Hematopoietic multipotent progenitor cell (in vitro differentiated cells): ENCODE measurements at regions not wholly inside any gene's neighbourhood (a gene's known extent, or its start where the extent isn't known, plus 50 kb on each side); places are given as distances from the start of the nearest gene placed in this dataset.

Experiments used
- DNase-seq, 3 donors: peaks; one replicate each; pipeline ENCODE4 v3.0.0-alpha.2; 2011 to 2015; ENCODE audit warnings: low read depth in 2 of 3, low spot score in 2 of 3

DNA sequence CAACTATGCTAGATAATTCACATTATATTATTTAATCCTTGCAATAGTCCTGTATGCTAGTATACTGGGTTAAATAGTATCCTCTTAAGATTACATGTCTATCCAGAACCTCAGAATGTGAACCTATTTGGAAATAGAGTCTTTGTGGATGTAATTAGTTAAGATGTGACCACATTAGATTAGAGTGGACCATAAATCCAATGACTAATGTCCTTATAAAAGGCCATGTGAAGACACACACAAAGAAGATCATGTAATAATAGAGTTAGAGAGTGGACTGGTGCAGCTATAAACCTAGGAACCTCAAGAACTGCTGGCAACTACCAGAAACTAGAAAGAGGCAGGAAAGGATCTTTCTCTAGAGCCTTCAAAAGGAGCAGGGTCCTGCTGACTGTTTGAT is 263.6 kb upstream of the PTGER4 start:
- no peak for DNase-seq

DNA sequence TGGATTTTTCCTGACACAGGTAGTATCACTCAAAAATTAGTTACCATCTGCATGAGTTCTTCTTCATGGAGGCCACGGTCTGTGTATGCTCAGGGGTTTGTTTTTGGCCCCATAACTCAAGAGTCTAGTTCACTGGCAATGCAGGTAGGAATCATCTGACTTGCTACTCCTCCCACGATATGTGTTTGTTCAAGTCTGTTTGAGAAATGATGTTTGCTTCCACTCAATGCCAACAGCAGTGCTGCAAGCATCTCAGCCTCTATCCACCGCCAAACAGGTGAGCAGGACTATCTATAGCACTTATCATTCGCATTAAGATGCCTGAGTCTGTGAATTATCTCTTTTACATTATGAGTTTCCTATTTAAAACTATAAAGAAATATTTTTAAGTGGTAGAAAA is 264.8 kb upstream of the PTGER4 start:
- no peak for DNase-seq

DNA sequence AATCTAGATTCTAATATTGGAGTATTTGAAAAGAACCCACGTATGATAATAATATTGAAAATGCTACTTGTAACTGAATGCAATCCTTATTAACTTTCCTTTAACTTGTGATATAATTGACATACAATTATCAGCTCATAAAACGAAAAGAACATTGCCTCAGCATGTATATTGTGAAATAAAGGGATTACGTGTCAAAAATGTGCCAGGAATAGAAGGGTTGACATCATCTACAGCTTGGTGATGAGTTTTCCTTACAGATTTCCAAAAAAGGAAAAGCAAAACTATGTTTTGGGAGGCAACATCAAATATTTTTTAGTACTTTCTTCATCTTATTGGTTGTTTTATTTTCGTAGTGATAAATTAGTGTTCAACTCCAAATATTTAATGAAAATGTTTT is 266.0 kb upstream of the PTGER4 start:
- no peak for DNase-seq

DNA sequence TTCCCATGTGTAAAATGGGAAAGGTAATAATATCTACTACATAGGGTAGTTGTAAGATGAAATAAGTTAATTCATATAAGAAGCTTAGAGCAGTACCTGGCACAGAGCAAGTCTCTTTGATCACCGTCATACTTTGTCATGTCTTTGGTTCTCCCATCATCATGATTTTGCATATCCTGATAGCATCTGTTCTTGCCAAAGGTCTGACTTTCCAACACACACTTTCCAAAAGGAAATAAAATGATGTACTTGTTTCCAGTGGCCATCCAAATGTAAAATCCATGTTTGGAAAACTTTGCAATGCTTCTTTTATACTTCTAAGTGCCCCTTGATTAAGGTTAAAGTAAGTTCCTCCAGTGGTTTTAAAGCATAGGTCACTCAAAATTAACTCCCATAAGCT is 266.9 kb upstream of the PTGER4 start:
- no peak for DNase-seq

DNA sequence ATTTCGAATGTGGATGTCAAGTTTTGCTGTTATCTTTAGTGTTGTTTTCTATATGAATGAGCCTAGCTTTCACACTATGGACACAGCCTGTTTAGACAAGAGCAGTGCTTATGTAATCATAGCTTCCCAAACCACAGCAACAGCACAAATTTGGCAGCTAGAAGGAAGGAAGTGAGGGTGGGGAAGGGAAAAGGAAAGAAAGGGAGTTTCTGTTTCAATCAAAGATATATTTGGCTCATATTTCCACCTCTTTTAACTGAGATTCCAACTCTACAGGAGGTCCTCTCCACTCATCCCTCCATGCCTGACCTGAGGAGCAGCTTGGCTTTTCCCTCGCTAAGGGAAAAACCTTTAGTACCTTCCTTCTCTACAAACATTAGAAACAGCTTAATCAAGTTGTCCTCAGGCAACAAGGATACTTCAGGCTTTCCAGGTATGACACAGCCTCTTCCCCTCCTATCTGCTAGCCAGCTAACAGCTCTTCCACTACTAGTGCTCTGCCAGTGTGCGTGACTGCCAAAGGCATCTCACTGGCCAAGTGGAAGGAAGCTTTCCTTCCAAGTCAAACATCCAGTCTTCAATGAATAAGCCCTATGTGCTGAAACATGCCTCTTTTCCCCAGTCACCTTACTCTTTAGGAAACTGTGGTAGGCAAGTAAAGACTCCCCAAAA is 268.6 kb upstream of the PTGER4 start:
- DNase-seq = peak in 1 of 3 donors; percentile 54

DNA sequence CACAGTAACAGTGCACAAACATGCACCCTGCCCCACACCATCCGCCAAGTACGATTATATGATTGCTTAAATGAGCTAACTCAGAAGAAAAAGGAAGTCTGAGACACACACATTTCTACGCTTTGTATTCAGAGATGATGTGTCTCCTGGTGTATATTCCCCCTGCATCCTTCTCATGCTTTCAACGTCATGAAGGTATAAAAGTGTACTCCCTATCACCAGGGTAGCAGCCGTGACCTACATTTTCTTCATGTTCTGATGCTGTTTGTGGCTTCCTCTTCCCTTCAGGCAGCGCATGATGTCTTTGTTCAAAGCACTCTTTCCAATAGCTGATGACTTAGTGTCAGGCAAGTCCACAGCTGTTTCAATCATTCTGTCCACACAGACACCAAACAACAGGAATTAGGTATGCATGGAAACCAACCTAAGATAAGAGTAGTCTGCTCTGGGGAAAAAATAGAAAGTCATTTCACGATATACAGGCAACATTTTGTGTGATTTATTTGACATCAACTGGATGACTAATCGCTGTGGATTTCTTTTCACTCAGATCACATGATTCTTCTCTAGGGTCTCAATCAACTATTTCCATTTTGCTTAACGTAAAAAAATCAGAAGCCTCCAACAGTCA is 269.4 kb upstream of the PTGER4 start:
- peak; percentile 78 to 95 (median 82) for DNase-seq

DNA sequence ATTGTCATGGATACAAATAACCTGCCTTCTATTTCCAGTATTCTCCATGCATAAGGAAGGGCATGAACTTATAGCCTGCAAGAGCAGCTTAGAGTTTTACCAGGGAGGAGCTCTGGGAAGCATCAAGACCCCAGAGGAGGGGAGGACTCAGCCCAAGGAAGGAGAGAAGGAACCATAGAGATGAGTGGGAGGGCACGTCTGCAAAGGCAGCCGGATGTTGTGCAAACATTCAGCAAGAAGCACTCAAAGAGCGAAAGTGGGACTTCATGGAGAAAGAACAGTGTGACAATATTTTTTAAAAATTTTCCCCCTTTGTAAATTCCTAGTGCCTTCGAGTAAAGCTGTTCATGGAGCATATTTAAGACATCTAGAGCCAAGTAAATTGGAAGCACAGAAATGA is 270.1 kb upstream of the PTGER4 start:
- peak in 2 of 3 donors; percentile 12 to 43 for DNase-seq

DNA sequence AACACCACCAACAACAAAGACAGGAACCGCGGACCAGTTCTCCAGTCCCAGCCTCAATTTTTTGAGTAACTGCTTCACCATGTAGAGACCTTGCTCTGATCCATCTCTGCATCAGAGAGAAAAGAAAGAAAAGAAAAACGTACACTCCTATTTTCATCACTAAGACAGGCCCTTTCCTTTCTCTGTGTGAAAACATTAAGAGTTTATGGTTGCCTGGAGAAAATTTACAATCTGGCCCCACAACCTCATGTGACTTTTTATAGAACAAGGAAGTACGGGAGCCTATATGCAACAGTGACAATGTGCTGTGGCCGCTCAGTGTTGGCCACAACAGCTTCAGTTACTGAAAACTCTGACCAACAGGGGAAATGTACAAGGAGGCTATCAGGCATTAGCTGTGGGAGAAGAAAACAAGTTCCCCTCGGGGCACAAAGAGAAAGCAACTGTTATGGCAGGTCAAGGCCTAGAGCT is 272.9 kb upstream of the PTGER4 start:
- DNase-seq = peak in 1 of 3 donors; percentile 56

DNA sequence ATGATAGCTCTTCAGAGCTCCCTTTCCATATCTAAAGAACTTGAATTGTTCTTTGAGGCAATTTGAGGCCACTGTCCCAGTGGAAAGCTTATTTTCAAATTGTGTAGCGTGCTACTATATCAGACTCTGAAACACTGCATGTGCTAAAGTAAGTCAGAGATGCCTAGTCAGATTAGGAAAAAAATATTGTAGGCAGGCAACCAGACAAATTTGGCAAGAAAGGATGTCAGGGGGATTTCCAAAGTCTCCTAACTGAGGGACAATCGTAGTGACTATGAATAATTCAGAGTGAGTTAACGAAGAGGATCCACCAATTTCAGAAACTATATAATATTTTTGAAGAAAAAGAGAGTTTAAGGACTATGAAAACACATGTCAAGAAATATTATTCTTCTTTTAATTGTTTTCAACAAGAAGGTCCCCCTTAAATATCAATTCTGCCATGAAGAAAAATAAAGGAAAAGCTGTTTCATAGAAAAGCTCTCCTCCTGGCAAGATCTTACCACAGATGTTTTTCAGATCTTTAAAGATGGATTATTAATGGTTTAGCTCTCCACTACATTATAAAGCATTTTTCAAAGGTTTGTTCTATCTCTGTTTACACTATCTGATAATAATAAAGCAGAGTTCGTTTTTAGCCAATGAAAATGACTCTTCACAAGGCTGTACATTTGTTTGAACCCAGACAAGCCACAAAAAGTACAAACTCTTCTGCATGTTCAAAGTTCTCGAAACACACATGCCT is 273.5 kb upstream of the PTGER4 start:
- DNase-seq = no peak

DNA sequence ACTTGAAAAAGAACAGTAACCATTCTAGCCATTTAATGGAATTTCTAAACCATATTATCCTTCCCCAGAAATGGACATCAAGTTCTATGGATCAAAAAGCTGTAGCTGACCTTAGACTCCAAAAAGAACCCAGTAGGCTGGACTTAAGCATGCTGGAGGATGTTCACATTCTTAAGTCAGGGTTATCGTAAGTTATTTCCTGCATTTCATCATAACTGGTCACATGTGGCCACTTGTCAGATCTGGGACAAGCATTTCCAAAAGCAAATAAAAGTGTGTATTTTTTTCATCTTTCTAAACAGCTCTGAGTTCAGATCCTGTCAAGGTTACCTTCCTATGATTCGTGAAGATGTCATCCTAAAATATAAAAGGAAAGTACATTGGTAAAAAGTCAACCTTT is 274.5 kb upstream of the PTGER4 start:
- DNase-seq = no peak

DNA sequence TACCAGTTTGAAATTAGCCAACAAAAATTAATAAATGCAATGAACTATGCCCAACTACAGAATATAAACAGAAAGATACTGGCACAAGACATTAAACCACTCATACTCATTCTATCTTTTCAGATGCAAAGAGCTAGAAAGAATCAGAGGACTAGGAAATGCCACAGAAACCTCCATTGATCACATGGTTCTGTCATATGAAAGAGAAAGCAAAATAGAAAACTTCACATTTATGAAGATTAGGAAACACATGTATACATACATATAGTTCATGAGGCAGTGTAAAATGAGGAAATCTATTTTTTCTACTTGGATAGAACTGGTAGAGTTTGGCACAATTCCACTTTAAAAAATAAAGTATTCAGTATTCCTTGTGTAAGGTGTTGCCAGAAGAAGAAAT is 275.1 kb upstream of the PTGER4 start:
- peak in 1 of 3 donors; percentile 53 for DNase-seq

DNA sequence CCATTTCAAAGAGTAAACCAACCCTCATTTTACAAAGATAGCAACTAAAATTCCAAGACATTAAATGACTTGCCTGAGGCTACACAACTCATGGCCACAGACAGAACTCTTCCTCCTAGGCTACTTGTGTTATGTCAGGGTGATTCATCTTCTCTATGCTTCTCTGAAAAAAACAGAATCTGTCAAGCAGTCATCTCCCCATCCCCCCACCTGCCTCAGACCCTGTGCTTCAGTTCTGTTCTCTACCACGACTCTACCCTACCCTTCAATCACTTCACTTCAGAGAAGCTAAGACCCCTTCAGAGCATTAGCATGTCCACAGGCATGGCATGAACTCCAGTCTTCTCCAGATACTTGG is 277.7 kb upstream of the PTGER4 start:
- peak in 1 of 3 donors; percentile 18 for DNase-seq

DNA sequence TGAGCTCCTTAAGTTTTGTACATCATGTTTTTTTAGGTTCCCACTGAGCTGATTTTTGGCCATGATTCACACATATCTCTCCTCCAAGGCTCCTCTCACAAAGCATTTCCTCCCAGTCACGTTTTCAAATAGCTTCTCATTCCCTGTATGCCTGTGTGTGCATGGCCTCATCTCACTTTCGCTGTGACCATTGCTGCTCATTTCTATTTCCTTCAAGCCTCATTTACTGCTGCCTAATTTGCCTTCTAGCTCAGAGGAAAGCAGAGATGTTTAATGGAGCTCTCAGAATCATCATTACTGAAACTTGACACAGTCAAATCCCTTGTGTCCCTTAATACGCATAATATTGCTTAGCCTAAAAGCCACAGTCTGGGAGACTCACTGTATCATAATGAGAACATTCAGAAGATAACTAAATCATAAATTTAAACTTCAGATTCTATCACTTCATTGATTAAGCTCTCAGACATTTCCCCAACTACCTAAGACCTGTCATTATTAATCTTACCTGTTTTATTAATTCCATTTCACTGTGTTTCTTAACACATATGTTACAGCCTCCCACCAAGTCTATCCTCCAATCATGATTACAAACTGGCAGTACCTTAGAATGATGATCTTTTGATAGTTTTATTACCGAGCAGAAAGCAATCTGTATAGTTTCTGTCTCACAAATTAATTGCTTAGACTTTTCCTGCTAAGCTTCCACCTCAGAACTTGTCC is 278.3 kb upstream of the PTGER4 start:
- no peak for DNase-seq

DNA sequence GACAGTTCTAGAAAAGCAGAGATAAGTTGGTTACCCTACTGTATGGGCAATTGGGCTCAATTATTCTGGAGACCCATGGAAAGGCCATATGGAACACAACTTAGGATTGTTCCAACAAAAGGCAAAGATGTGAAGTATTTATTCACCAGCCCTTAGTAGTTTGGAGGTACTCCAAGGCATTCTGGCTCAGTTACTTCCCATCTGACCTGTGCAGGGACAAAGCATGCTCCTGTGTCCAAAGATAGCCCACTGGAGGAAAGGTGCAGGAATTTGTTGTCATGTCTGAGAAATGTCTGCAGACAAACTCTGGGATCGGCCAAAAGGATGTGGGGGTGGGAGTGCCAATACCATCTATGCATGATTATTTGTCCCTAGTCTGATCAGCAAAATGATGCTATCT is 279.5 kb upstream of the PTGER4 start:
- no peak for DNase-seq

DNA sequence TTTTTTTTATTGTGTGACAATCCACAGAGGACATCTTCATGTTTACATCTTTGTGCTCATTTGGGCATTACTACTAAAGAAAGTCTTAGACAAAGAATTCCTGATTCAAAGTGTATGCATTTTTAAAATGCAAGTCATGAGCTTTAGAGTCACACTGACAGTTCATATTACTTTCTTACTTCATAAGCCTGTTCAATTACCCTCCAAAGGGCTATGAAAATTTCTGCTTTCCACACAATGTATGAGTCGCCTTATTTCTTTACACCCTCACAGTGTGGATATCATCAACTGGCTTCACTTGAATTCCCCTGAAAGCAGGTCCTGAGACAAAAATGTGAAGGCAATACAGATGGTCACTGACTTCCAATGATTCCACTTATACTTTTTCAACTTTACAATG is 280.4 kb upstream of the PTGER4 start:
- DNase-seq = no peak

DNA sequence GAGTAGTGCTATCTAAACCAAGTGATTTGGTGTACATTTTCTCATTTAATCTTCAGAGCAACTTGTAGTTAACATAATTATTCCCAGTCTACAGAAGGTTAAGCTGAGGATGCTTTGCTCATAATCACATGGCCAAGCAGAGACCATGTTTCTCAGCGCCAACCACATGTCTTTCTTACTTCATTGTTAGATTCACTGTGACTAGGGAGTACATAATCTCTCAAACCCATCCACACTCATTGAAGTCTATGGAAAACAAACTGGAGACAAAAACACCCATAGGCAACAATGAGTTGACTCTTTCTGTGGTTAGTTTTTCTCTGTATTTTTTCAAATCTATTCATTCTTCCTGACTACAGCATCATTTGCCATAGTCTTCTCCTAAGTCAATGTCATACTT is 281.7 kb upstream of the PTGER4 start:
- no peak for DNase-seq

DNA sequence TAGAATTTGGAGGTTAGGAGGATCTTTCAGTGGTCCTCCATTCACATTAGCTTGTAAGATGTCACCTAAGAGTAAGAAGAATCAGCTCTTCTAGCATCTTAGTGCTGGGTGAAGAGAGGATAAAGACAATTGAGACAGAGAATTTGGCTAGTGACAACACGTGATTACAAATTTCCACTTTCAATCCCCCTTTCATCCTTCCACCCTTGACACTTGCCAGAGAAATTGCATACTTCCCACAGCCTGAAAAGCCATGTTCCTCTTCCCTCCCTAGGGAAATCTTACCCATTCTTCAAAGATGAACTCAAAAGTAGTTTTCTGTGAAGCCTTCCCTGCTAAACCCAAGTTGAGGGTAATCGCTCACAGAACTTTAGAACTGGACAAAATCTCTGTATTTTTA is 282.6 kb upstream of the PTGER4 start:
- no peak for DNase-seq

DNA sequence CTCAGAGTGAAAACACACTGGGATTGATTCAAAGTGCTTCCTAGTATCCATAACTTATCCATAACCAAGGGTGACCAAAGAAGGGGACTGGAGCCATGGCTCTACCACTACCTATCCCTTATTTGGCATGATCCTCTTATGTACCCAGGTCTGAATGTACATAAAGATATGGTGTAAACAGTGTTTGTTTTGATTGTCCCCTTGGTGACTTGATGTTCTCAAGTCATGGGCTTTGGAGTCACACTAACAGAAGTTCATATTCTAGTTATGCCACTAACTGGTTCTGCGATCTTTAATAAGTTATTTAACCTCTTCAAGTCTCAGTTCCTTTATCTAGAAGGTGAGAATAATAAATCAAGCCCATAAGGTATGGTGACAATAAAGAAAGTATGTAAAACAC is 283.4 kb upstream of the PTGER4 start:
- peak in 1 of 3 donors; percentile 32 for DNase-seq

DNA sequence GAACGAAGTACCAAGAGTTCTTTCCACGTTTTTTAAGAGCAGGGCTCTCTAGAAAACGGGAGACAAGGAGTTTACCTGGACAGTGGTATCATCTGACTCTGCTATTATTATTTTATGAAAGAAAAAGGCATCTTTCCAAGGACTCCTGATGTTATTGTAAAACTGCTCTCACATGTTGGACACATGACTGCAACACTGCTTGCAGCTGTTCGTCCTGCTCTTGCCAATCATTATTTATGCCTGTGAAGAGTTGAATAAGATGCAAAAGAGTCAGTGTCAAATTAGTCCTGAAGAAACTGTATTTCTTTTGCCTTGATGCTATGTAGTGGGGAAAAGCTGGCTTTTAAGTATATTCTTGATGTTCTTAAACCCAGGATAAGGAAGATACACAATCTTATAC is 284.5 kb upstream of the PTGER4 start:
- DNase-seq = no peak

DNA sequence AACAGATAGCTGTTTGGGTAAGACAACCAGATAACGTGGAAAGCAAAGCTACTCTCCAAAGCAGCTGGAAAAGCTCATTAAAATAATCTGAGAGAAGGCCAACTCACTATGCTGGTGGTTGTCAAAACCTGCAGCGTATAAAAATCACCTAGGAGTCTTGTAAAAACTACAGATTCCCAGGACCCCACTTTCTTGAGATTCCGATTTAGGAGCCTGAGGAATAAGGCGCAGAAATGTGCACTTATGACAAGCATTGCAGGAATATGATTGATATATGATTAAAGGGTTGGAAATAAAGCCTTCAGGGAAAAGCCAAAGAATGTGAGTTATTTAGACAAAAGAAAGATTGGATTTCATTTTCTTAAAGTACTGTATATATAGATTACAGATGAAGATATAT is 285.0 kb upstream of the PTGER4 start:
- no peak for DNase-seq

DNA sequence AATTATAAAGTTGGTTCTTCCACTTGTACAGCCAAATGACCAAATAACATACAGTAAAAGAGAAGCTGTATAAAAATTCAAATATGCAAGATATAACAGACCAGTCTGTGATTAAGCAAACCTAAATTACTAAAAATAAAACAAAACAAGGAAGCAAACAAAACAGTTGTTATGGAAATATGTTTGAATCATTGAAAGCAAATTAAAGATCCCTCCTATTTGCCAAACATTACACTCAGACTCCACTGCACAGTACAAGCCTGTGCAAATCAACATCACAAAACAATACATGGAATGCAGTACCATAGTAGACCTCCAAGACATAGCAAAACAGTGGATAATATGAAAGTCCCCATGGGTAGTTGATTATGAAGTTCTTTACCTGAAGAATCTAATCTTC is 288.1 kb upstream of the PTGER4 start:
- DNase-seq = peak in 1 of 3 donors; percentile 37
